ENCODE measurements at regions not wholly inside any gene's neighbourhood (a gene's known extent, or its start where the extent isn't known, plus 50 kb on each side); places are given as distances from the start of the nearest gene placed in this dataset.
A peak's percentile ranks its signal among the peaks of the same experiment; 100 is the strongest.
"Not testable (repeated sequence)": the region's sequence is repeated elsewhere in the genome, so short reads cannot be mapped to it uniquely, and the experiment has no call there.

DNA sequence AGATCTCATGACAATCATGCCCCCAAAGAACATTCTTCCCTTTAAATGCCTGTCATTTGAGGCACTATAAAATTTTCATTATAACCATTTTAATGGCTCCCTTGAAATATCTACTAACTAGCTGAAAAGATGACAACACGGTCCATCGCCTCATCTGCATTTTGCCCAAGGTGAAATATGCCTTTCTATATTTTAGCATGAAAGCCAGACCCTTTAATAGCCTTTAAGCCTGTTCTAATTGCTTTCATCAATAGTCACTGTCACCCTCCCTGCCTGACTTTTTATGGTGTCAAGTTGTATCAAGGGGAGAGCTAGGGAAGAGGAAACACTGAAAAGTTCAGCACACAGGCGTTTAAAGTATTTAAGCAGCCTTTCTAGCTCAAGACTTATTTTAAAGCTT is 144.1 kb upstream of the PRICKLE2 start:
- TF ChIP-seq, protein P1, sequence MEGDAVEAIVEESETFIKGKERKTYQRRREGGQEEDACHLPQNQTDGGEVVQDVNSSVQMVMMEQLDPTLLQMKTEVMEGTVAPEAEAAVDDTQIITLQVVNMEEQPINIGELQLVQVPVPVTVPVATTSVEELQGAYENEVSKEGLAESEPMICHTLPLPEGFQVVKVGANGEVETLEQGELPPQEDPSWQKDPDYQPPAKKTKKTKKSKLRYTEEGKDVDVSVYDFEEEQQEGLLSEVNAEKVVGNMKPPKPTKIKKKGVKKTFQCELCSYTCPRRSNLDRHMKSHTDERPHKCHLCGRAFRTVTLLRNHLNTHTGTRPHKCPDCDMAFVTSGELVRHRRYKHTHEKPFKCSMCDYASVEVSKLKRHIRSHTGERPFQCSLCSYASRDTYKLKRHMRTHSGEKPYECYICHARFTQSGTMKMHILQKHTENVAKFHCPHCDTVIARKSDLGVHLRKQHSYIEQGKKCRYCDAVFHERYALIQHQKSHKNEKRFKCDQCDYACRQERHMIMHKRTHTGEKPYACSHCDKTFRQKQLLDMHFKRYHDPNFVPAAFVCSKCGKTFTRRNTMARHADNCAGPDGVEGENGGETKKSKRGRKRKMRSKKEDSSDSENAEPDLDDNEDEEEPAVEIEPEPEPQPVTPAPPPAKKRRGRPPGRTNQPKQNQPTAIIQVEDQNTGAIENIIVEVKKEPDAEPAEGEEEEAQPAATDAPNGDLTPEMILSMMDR (IDR thresholded peaks at IDR 0.05; ENCODE audit: unreplicated experiment): no peak
- Mint-ChIP-seq H3K27ac (no peak overlapping the region), H3K36me3 (ENCODE audit: insufficient read depth) (peaks cover 1% of the 10 kb centered on the region), H3K4me1 (ENCODE audit: low read depth) (peaks cover 30% of the 10 kb centered on the region), H3K27me3 (no peaks in the 10 kb centered on the region), H3K4me3 (ENCODE audit: low read depth) (no peak overlapping the region), H3K9me3 (ENCODE audit: low read depth) (no peaks in the 10 kb centered on the region)
- no peak for DNase-seq (ENCODE audit: low spot score, unreplicated experiment)

DNA sequence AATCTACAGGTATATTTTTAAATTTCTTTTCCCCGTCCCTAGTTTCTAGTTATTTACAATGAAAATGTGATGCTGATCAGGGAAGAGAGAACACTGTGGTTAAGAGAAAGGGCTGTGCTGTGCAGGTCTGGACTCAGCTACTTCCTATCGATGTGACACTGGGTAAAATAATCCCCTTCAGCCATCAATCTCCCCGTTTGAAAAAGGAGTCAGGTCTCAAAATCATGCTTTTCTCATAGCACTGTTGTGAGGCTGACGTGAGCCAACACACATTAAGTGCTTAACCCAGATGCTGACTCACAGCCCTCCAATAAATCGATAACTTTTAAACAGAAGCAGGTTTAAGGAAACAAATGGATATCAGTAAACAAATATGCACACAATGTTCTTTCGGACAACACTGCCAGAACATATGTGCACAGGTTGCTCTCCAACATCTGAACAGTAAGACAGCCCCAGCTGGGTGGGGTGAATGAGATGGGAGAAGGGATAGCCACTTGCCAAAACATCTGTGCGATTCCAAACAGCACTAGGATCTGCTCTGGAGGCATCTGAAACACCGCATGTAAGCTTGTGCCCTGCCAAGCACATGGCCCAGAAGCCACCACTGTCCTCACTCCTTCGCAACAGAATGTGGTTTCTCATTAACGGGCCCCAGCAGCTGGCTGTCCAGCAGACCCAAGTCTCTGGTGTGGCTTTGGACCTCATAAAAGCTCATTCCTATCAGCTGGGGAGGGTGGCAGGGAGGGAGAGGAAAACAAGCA is 143.2 kb upstream of the PRICKLE2 start:
- Mint-ChIP-seq H3K4me3 (ENCODE audit: low read depth) (peak overlapping the region; percentile 8), H3K4me1 (ENCODE audit: low read depth) (peaks cover 32% of the 10 kb centered on the region), H3K9me3 (ENCODE audit: low read depth) (no peaks in the 10 kb centered on the region), H3K27me3 (no peaks in the 10 kb centered on the region), H3K36me3 (ENCODE audit: insufficient read depth) (peaks cover 1% of the 10 kb centered on the region), H3K27ac (peak overlapping the region; percentile 93)
- TF ChIP-seq, protein P1 (IDR thresholded peaks at IDR 0.05; ENCODE audit: unreplicated experiment): no peak
- peak; percentile 20 for DNase-seq (ENCODE audit: low spot score, unreplicated experiment)

DNA sequence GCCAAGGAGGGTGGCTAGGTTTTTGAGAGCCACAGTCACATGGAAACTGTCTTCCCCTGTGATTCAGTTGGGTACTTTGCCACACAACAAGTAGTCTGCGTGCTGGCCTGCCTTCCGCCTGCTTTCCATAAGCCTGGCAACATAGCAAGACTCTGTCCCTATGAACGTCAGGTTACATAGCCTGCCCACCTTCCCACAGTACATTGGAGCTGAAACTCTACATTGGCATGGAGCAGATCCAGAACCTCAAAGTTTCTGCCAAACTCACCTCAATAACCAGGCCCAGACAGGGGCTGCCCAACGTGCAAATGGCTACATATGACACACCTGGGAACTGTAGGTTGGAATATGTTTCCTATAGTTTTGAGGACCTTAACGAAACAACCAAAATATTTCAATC is 140.6 kb upstream of the PRICKLE2 start:
- peaks cover 36% of the 10 kb centered on the region for H3K4me1 Mint-ChIP-seq (ENCODE audit: low read depth)
- H3K9me3 Mint-ChIP-seq (ENCODE audit: low read depth): no peaks in the 10 kb centered on the region
- no peaks in the 10 kb centered on the region for H3K27me3 Mint-ChIP-seq
- no peaks in the 10 kb centered on the region for H3K36me3 Mint-ChIP-seq (ENCODE audit: insufficient read depth)
- H3K4me3 Mint-ChIP-seq (ENCODE audit: low read depth): no peak overlapping the region
- TF ChIP-seq, protein P1 (IDR thresholded peaks at IDR 0.05; ENCODE audit: unreplicated experiment): no peak
- no peak overlapping the region for H3K27ac Mint-ChIP-seq
- no peak for DNase-seq (ENCODE audit: low spot score, unreplicated experiment)

DNA sequence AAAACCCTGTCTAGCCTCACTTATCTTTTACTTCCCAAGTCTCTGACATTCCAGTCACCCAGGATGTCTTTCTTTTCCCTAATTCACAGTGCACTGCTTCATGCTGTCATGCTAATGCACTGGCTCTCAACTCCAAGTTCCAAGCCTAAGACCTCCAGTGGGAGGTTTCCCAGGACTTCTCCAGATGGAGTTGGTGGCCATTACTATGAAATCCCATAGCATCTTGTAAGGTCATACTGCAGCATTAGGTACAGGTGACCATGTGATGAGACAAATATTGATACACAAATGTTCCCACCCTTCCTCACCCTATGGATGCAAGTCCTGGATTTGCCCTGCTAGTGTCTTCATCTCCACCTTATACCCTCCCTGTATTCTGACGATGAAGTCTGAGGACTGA is 138.6 kb upstream of the PRICKLE2 start:
- TF ChIP-seq, protein P1 (IDR thresholded peaks at IDR 0.05; ENCODE audit: unreplicated experiment): no peak
- no peak overlapping the region for H3K4me3 Mint-ChIP-seq (ENCODE audit: low read depth)
- H3K27me3 Mint-ChIP-seq: no peaks in the 10 kb centered on the region
- DNase-seq (ENCODE audit: low spot score, unreplicated experiment): no peak
- no peaks in the 10 kb centered on the region for H3K36me3 Mint-ChIP-seq (ENCODE audit: insufficient read depth)
- no peak overlapping the region for H3K27ac Mint-ChIP-seq
- peaks cover 35% of the 10 kb centered on the region for H3K4me1 Mint-ChIP-seq (ENCODE audit: low read depth)
- H3K9me3 Mint-ChIP-seq (ENCODE audit: low read depth): no peaks in the 10 kb centered on the region

DNA sequence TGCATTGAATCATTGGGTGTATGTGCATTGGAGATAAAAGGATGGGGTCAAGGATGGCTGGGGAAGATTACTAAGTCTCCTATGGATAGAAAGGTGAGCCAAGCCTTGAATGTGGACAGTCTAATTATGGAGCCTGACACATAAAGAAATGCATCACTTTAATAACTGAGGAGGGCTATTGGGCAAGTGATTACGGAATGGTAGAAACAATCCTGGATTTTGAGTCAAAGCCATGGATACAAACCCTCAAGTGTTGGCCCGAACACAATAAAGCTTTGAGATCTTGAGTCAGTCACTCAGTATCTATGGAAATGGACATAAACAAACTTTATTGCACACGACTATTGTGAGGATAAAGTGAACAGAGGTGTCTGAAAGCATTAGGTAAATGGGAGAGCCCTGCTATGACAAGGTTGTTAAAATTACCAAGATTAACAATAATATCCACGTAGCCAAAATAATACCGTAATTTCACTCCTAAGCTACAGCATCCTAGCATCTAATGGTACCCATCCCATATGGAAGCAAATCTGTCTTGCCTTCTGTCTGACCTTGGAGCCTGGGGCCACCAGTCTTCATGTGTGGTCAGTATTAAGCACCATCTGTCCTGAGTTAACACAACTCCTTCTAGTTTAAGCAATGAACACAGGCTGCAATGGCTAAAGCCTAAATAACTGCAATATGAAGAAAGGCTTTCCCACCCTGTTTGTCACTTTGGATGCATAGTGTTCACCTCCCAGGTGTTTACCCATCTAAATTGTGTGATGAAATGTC is 136.9 kb upstream of the PRICKLE2 start:
- Mint-ChIP-seq H3K27ac (no peak overlapping the region), H3K9me3 (ENCODE audit: low read depth) (no peaks in the 10 kb centered on the region), H3K4me3 (ENCODE audit: low read depth) (no peak overlapping the region), H3K4me1 (ENCODE audit: low read depth) (peaks cover 22% of the 10 kb centered on the region), H3K27me3 (no peaks in the 10 kb centered on the region), H3K36me3 (ENCODE audit: insufficient read depth) (no peaks in the 10 kb centered on the region)
- TF ChIP-seq, protein P1 (IDR thresholded peaks at IDR 0.05; ENCODE audit: unreplicated experiment): no peak
- DNase-seq (ENCODE audit: low spot score, unreplicated experiment): no peak

DNA sequence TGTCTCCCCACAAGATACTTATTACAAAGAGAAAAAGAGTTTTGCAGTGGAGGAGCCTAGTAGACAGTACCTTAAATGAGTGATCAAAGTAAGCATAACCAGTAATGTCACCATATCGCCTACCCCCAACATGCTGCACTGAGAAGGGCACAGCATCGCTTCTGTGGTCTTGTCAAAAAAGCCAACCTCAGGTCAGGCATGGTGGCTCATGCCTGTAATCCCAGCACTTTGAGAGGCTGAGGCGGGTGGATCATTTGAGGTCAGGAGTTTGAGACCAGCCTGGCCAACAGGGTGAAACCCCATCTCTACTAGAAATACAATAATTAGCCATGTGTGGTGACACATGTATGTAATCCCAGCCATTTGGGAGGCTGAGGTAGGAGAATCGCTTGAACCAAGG is 135.8 kb upstream of the PRICKLE2 start:
- not testable (repeated sequence) for H3K27ac Mint-ChIP-seq; H3K9me3 Mint-ChIP-seq (ENCODE audit: low read depth); DNase-seq (ENCODE audit: low spot score, unreplicated experiment); H3K36me3 Mint-ChIP-seq (ENCODE audit: insufficient read depth); H3K4me3 Mint-ChIP-seq (ENCODE audit: low read depth); H3K27me3 Mint-ChIP-seq
- H3K4me1 Mint-ChIP-seq (ENCODE audit: low read depth): peaks cover 20% of the 10 kb centered on the region

Data from progenitor cell of endocrine pancreas (in vitro differentiated cells).